ENCODE measurements at regions not wholly inside any gene's neighbourhood (a gene's known extent, or its start where the extent isn't known, plus 50 kb on each side); places are given as distances from the start of the nearest gene placed in this dataset.

GRCh38 chr12:25301798-25302197 is 51.1 kb upstream of the KRAS start:
- TF ChIP-seq CTCF (conservative IDR thresholded peaks at IDR 0.05; ENCODE audit: low read depth, low read length) (no peak), EZH2 (IDR thresholded peaks at IDR 0.05; ENCODE audit: borderline replicate concordance, low read depth, low read length, poor library complexity, severe bottlenecking) (no peak)
